Activated CD4-positive, alpha-beta T cell treated with anti-CD3 and anti-CD28 coated beads, Interleukin-2, Interleukin-4, amounts not matched to agents 100 ng/mL and 50 ng/mL, durations not matched to agents 16 hours and 8 hours (primary cell): ENCODE measurements at regions not wholly inside any gene's neighbourhood (a gene's known extent, or its start where the extent isn't known, plus 50 kb on each side); places are given as distances from the start of the nearest gene placed in this dataset.

Source experiments
- DNase-seq: peaks from one replicate; pipeline ENCODE4 v3.0.0-alpha.2; 2020; ENCODE audit warnings: low spot score

- no peak for DNase-seq
These were observed 616.4 kb downstream of the XIRP2 start for GRCh38 chr2:167504695-167505094.

- no peak for DNase-seq
These were observed 615.8 kb downstream of the XIRP2 start for GRCh38 chr2:167504061-167504460.

GRCh38 chr2:167501618-167502017 lies 613.3 kb downstream of the XIRP2 start:
- no peak for DNase-seq

- no peak for DNase-seq
These were observed 605.6 kb downstream of the XIRP2 start for GRCh38 chr2:167493862-167494261.

GRCh38 chr2:167492486-167492885 lies 604.2 kb downstream of the XIRP2 start:
- DNase-seq, result no peak

GRCh38 chr2:167491788-167492187 lies 603.5 kb downstream of the XIRP2 start:
- DNase-seq, result no peak

GRCh38 chr2:167490455-167490854 lies 602.2 kb downstream of the XIRP2 start:
- DNase-seq, result no peak

GRCh38 chr2:167489325-167489724 lies 601.0 kb downstream of the XIRP2 start:
- DNase-seq, result no peak

- DNase-seq, result no peak
These were observed 599.4 kb downstream of the XIRP2 start for GRCh38 chr2:167487728-167488127.

GRCh38 chr2:167484875-167485274 lies 596.6 kb downstream of the XIRP2 start:
- no peak for DNase-seq

- DNase-seq, result no peak
These were observed 592.7 kb downstream of the XIRP2 start for GRCh38 chr2:167480986-167481309.

- no peak for DNase-seq
These were observed 592.1 kb downstream of the XIRP2 start for GRCh38 chr2:167480232-167480985.

- DNase-seq, result no peak
These were observed 589.9 kb downstream of the XIRP2 start for GRCh38 chr2:167478196-167478595.

- no peak for DNase-seq
These were observed 587.5 kb downstream of the XIRP2 start for GRCh38 chr2:167475791-167476190.

GRCh38 chr2:167471734-167472133 lies 583.5 kb downstream of the XIRP2 start:
- no peak for DNase-seq

- DNase-seq, result no peak
These were observed 583.1 kb downstream of the XIRP2 start for GRCh38 chr2:167471332-167471731.

GRCh38 chr2:167462379-167462778 lies 574.1 kb downstream of the XIRP2 start:
- no peak for DNase-seq

GRCh38 chr2:167454036-167454435 lies 565.8 kb downstream of the XIRP2 start:
- DNase-seq, result no peak

- DNase-seq, result no peak
These were observed 563.4 kb downstream of the XIRP2 start for GRCh38 chr2:167451496-167452289.

- DNase-seq, result no peak
These were observed 562.1 kb downstream of the XIRP2 start for GRCh38 chr2:167450364-167450763.

- no peak for DNase-seq
These were observed 552.1 kb downstream of the XIRP2 start for GRCh38 chr2:167440382-167440781.

- DNase-seq, result no peak
These were observed 549.9 kb downstream of the XIRP2 start for GRCh38 chr2:167438206-167438605.

GRCh38 chr2:167431949-167432348 lies 543.7 kb downstream of the XIRP2 start:
- no peak for DNase-seq

GRCh38 chr2:167430447-167430846 lies 542.2 kb downstream of the XIRP2 start:
- no peak for DNase-seq
